Spinal cord (tissue), 9 donors: ENCODE measurements at regions not wholly inside any gene's neighbourhood (a gene's known extent, or its start where the extent isn't known, plus 50 kb on each side); places are given as distances from the start of the nearest gene placed in this dataset.
A peak's percentile ranks its signal among the peaks of the same experiment; 100 is the strongest.

ENCODE experiments used
- DNase-seq, 6 donors: peaks; one replicate each; pipeline versions ENCODE4 v3.0.0 to v3.0.0-alpha.2; 2013 to 2015; ENCODE audit warnings: low spot score in 6 of 6, low read depth in 4 of 6
- H3K27ac ChIP-seq: one replicate; pipeline ENCODE4 v1.5.1; 2013; ENCODE audit warnings: low read depth, low read length, control low read depth
- H3K27me3 ChIP-seq: one replicate; pipeline ENCODE4 v1.6.1; 2013; ENCODE audit warnings: low read length; ENCODE audit not compliant: control insufficient read depth, insufficient read depth
- H3K36me3 ChIP-seq: one replicate; pipeline ENCODE4 v1.6.1; 2013; ENCODE audit warnings: low read length; ENCODE audit not compliant: control insufficient read depth, insufficient read depth
- H3K4me1 ChIP-seq: one replicate; pipeline ENCODE4 v1.6.1; 2013; ENCODE audit warnings: low read length; ENCODE audit not compliant: control insufficient read depth, insufficient read depth
- H3K4me3 ChIP-seq: one replicate; pipeline ENCODE4 v1.5.1; 2013; ENCODE audit warnings: low read depth, low read length, control low read depth
- H3K9me3 ChIP-seq: one replicate; pipeline ENCODE4 v1.6.1; 2013; ENCODE audit warnings: low read length; ENCODE audit not compliant: control insufficient read depth, insufficient read depth
- WGBS: methylation state at CpG from one replicate; pipeline ENCODE4 v1.1.5; 2013; ENCODE audit warnings: missing lambda C conversion rate; ENCODE audit not compliant: insufficient coverage; 5-methylcytosine and 5-hydroxymethylcytosine counted together
- donor health status: healthy.

- no peak overlapping the region for H3K27ac ChIP-seq
- H3K36me3 ChIP-seq, result no peaks in the 10 kb centered on the region
- no peak overlapping the region for H3K4me3 ChIP-seq
- no CpG with 5 or more reads among the region's 3 CpGs for WGBS
- H3K4me1 ChIP-seq, result no peaks in the 10 kb centered on the region
- no peaks in the 10 kb centered on the region for H3K9me3 ChIP-seq
- peak in 2 of 6 donors; percentile 10 to 16 for DNase-seq
- no peaks in the 10 kb centered on the region for H3K27me3 ChIP-seq
Observed at GRCh38 chr3:145754605-145755289, 406.2 kb downstream of the PLOD2 start.

- Histone ChIP-seq H3K4me3 (no peak overlapping the region), H3K27ac (no peak overlapping the region), H3K4me1 (no peaks in the 10 kb centered on the region), H3K36me3 (no peaks in the 10 kb centered on the region), H3K27me3 (no peaks in the 10 kb centered on the region), H3K9me3 (no peaks in the 10 kb centered on the region)
- no peak for DNase-seq
- WGBS, result no CpG with 5 or more reads among the region's 1 CpG
Observed at GRCh38 chr3:145760036-145760435, 400.9 kb downstream of the PLOD2 start.

GRCh38 chr3:145767909-145768308, 393.1 kb downstream of the PLOD2 start:
- H3K27me3 ChIP-seq, result no peaks in the 10 kb centered on the region
- no peaks in the 10 kb centered on the region for H3K36me3 ChIP-seq
- no CpG with 5 or more reads among the region's 1 CpG for WGBS
- H3K27ac ChIP-seq, result no peak overlapping the region
- peak in 2 of 6 donors; percentile 15 to 39 for DNase-seq
- H3K4me3 ChIP-seq, result no peak overlapping the region
- no peaks in the 10 kb centered on the region for H3K4me1 ChIP-seq
- H3K9me3 ChIP-seq, result no peaks in the 10 kb centered on the region

- Histone ChIP-seq H3K4me1 (no peaks in the 10 kb centered on the region), H3K27me3 (no peaks in the 10 kb centered on the region), H3K27ac (no peak overlapping the region), H3K36me3 (no peaks in the 10 kb centered on the region), H3K4me3 (no peak overlapping the region), H3K9me3 (no peaks in the 10 kb centered on the region)
- 71% methylated on average over 1 of the region's 4 CpGs for WGBS
- DNase-seq, result peak in 3 of 6 donors; percentile 13 to 68 (median 56)
Observed at GRCh38 chr3:145776782-145777408, 384.1 kb downstream of the PLOD2 start.

- no peak for DNase-seq
- no peak overlapping the region for H3K4me3 ChIP-seq
- H3K4me1 ChIP-seq, result no peaks in the 10 kb centered on the region
- H3K27me3 ChIP-seq, result no peaks in the 10 kb centered on the region
- 76% methylated on average over 2 of the region's 4 CpGs for WGBS
- H3K9me3 ChIP-seq, result no peaks in the 10 kb centered on the region
- H3K27ac ChIP-seq, result no peak overlapping the region
- no peaks in the 10 kb centered on the region for H3K36me3 ChIP-seq
Observed at GRCh38 chr3:145780301-145780700, 380.7 kb downstream of the PLOD2 start.

GRCh38 chr3:145785668-145786067, 375.3 kb downstream of the PLOD2 start:
- no peaks in the 10 kb centered on the region for H3K27me3 ChIP-seq
- no peak for DNase-seq
- H3K4me1 ChIP-seq, result no peaks in the 10 kb centered on the region
- no peaks in the 10 kb centered on the region for H3K9me3 ChIP-seq
- no peaks in the 10 kb centered on the region for H3K36me3 ChIP-seq
- no peak overlapping the region for H3K4me3 ChIP-seq
- no peak overlapping the region for H3K27ac ChIP-seq

GRCh38 chr3:145798007-145798406, 363.0 kb downstream of the PLOD2 start:
- H3K27ac ChIP-seq, result no peak overlapping the region
- no peak overlapping the region for H3K4me3 ChIP-seq
- peaks cover 6% of the 10 kb centered on the region for H3K4me1 ChIP-seq
- H3K9me3 ChIP-seq, result no peaks in the 10 kb centered on the region
- H3K27me3 ChIP-seq, result no peaks in the 10 kb centered on the region
- no peak for DNase-seq
- WGBS, result 96% methylated on average over 3 of the region's 3 CpGs
- H3K36me3 ChIP-seq, result no peaks in the 10 kb centered on the region

- H3K27me3 ChIP-seq, result no peaks in the 10 kb centered on the region
- no CpG with 5 or more reads among the region's 9 CpGs for WGBS
- H3K36me3 ChIP-seq, result no peaks in the 10 kb centered on the region
- DNase-seq, result peak in 2 of 6 donors; percentile 47 to 58
- no peak overlapping the region for H3K4me3 ChIP-seq
- no peaks in the 10 kb centered on the region for H3K9me3 ChIP-seq
- H3K4me1 ChIP-seq, result peaks cover 6% of the 10 kb centered on the region
- H3K27ac ChIP-seq, result no peak overlapping the region
Observed at GRCh38 chr3:145798696-145799537, 362.1 kb downstream of the PLOD2 start.

- Histone ChIP-seq H3K27ac (no peak overlapping the region), H3K36me3 (no peaks in the 10 kb centered on the region), H3K27me3 (no peaks in the 10 kb centered on the region), H3K9me3 (no peaks in the 10 kb centered on the region), H3K4me1 (peaks cover 6% of the 10 kb centered on the region), H3K4me3 (no peak overlapping the region)
- peak in 2 of 6 donors; percentile 5 to 30 for DNase-seq
Observed at GRCh38 chr3:145801696-145802095, 359.3 kb downstream of the PLOD2 start.
